Frontal cortex (tissue), 3 donors: ENCODE measurements at regions not wholly inside any gene's neighbourhood (a gene's known extent, or its start where the extent isn't known, plus 50 kb on each side); places are given as distances from the start of the nearest gene placed in this dataset.

Experiments used
- DNase-seq, 2 donors: peaks; one replicate each; pipeline ENCODE4 v3.0.0; 2012; ENCODE audit warnings: low spot score in 2 of 2
- FAIRE-seq: peaks from 2 replicates; lab custom pipeline; 2012; peaks lifted over from hg19 to GRCh38; lab: Jason Lieb, UNC
- donor health status: control.
- donor health status: control.
- donor health status: control.

DNA sequence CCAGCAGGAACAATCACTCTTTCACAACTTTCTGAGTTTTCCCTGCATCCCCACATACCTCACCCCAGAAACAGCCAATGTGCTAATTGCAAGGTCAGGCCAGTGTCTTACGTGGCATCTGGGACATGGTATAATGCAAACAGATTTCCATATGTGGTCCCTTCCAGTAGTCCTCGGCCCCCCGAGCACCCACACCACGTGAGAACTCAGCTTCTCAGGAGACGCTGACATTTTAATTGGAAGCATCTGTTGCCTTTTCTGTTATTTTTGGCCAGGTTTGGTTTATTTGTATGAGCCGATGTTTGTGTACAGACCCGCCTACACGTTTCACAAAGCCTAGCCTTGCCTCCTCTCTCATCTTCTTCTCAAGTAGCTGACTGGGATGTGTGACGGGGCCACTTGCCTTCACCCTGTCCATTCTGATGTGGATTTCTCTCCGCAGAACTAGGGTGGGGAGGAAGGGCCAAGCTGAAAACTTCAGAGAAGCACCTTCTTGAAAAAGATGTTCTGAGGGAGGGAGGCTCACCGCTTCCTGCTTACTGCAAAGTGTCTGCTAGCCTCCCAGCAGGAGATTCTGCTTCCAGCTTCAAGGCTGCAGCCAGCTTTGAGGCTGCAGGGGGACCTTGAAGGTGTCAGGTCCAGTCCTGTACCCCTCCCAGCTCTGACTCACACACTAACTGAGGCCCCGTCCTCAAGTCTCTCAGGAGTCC lies 109.6 kb upstream of the SLC14A2 start:
- no peak for FAIRE-seq

DNA sequence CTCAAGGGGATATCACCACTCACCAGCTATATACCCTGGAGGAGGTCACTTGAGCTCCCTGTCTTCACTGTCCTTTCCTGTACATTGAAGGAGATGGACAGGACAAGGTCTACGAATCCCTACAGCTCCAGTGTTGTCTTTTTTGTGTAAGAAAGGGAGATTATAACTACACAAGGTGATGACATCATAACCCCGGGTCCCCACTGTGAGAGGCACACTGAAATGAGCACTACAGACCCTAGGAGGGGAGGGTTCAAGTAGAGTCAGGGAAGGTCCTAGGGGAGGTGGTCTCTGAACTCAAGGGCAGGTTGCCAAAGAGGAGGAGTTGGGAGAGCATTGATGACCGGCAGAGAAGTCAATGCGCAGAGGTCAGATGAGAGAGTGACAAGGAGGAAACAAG lies 108.3 kb upstream of the SLC14A2 start:
- DNase-seq = no peak
- FAIRE-seq = no peak

More for the DNA sequence above, 109.6 kb upstream of the SLC14A2 start:
- no peak for DNase-seq

DNA sequence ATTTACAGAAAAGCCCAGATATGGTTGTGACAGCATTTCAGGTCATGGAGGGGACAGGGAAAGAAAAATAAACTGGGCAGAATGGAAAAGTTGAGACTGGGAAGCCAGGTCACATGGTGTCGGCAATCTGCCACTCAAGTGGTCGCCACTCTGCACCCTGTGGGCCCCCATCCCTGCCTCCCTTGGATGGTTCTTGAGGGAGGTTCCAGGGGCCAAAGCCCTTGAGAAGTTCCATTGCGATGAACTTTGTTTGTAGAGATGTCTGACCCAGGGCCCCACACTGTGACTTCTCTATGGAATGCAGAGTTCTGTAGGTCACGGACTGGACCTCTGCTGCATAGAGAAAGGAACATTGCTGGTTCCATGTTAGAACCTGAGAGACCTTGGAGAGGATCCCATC lies 105.7 kb upstream of the SLC14A2 start:
- DNase-seq (no peak), FAIRE-seq (no peak)

DNA sequence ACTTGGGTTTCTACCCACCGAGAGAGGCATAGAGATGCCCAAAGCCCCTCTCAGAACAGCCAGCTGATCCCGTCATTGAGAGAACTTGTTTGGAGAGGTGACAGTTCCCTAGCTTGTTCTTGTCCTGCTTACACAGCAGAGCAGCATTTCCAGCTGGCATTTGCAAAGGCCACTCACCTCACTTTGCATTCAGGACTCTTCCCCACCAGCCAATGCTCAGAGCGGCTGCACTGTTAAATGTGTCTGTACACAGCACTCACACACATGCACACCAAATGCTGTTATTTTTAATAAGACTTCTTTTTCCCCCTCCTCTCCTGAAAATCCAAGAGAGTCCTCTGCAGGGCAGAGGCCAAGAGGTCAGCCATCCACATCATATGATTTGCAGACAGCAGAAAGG lies 104.6 kb upstream of the SLC14A2 start:
- FAIRE-seq = no peak
- DNase-seq = no peak

DNA sequence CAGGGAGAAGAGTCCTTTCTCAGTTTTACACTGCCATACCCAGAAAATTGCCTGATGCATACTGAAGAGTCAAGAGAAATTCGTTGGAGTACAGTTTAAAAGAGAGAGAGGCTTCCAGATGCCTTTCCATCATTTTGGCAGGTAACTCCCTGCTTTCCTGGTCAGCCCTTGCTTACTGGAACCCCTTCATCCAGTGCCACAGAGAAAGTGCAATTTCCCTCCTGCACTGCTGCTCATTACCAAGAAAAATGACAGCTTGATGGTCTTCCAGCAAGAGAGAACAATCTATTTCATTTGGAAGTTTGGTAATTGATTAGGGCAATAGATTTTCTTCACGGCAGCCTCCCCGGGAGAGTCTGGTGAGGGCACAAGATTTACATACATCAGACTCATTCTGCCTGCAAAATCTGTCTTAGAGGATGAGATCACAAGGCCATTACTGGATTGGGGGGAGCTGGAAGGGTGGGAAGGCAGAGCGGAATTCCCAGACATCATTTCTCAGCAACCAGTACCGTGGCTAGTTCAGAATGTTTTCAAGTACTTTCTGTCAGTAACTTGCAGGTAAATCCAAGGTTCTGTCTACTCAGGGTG lies 102.8 kb upstream of the SLC14A2 start:
- no peak for DNase-seq
- no peak for FAIRE-seq

DNA sequence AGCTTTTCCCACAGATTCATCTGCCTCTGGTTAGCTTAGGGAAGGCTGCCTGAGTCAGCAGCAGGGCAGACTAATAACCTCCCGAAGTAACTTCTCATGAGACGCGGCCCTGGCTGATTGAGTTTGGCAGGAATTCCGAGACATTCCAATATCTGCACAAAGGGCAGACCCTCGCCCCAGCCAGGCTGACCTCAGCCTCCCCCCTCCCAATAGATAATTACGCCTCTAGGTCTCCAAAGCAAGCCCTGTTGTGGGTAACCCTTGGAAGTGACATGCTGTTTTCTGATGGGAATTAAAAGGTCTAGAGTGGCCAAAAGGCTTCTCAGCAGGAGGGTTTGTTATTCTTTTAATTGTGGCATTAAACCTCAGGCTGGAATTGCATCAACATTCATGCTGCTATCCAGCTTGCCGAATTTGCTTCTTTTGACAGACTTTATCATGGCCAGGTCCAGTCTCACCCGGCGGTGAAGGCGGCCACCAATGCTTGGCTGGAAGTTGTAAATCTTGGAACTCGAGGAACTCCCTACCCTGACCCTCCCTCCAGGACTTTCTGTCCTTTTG lies 98.0 kb upstream of the SLC14A2 start:
- DNase-seq = no peak
- FAIRE-seq = no peak

DNA sequence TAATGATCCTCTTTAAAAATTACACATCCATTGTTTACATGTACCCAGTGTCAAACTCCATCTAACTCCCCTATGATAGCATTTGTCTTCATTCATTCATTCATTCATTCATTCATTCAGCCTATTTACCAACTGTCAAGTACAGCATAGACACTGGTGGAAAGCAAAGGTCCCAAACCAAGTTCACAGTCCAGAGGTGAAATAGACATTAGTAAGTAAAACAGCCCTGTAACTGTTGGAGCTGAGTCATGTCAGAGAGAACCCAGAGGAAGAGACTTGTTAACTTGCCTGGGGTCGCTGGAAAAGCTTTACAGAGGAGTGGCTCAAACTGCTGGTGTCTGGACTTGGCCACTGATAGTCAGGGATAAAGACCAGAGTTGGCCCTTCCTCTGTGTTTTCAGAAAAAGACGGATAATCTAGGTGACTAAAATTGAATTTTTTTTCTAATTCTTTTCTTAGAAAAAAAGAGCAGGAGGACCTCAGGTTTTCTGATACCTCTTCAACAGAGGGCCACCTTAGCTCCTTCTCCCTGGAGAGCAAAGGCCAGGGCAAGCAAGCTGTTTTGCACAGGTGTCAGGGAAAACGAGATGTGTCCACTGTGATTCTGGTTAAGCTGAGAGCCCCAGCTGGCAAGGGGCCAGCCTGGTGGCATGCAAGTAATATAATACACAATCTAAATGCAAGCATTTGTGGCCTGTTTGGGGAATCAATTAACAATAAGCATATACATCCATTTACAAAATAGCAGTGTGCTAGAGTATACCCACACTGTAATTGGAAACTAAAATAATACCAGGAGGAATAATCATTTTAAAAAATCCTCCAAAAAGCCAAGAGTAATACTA lies 96.7 kb upstream of the SLC14A2 start:
- FAIRE-seq (no peak), DNase-seq (no peak)

DNA sequence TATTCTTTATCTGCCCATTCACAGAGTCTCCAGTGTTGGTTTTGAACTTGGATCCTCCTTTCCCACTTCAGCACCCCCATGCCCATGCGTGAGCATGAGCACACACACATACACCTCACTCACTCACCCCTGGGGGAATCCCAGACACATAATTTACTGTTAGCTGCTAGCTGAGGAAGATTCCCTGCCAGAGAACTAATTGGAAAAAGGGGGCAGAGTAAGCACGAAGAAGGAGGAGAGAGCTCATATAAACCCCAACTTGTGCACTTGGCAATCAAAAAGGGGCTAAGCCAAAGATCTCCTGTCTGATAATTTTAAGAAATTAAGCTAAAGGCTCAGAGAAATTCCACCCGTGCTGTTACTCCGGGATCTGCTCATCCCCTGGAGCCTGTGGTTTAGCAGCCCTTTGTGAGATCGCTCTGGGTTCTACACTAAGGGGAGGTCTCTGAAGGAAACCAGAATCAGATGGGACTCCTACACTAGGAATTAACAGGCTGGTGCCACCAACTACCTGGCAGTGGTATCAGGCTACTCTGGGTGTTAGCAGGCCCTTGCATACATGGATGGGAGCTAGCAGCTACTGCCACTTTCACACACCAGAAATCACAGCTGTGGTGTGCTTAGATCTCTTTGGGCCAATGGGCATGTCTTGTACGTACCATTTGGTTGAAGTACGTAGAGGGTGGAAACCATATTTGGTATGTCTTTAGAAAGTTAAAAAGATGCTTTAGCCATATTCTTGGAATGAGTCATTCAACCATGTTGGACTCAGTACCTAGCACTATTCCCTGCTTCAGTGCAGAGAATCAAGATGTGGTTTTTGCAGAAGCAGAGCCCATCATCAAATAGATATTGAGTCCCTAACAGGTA lies 95.6 kb upstream of the SLC14A2 start:
- FAIRE-seq (no peak), DNase-seq (no peak)

DNA sequence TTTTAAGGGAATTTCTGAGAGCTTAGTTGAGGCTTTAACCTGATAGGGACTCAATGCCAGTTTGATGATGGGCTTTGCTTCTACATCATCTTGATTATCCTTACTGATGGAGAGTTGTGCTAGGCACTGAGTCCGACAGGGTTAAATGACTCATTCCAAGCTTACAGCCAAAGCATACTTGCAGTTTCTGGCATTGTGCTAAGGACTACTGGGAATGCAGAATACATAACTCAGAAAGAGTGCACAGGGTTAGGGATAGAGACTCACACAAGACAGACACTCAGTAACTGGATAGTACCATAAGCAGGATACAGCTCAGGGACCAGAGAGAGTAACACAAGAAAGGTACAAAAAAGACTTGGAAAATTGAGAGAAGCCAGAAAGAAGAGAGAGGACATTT lies 94.1 kb upstream of the SLC14A2 start:
- DNase-seq = no peak
- FAIRE-seq = no peak

DNA sequence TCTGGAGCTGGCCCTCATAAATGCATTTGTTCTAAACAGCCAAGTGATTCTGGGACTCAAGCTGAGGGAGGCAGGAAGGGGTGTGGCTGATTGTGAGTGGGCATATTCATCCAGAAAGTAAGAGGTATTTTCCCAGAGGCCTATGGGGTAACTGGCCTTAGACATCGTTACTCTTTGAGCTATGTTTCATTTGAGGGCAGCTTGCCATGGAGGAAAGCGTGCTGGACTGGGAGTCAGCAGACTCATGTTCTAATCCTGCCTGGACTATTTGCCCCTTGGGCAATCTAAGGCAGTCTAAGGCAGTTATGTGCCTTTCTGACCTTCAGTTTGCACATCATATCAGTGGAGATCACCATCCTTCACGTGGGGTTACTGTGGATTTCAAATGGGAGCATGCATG lies 93.5 kb upstream of the SLC14A2 start:
- DNase-seq (no peak), FAIRE-seq (no peak)

DNA sequence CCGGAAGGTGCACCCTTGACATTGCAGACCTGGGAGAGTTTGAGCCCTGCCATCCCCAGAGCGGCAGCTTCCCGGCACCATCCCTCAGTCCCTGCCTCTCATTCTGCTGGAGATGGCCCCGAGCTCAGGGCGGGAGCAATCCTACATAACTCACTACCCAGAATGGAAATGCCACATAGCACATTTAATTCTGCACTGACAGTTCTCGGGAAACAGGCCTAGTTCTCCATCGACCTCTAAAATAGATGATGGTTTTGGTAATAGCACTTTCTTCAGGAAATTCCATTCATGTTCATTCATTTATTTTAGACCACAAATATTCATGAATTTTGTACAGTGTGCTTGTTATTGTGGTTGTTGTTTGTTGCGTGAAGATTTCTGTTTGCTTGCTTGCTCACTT lies 92.9 kb upstream of the SLC14A2 start:
- FAIRE-seq = no peak
- no peak for DNase-seq

DNA sequence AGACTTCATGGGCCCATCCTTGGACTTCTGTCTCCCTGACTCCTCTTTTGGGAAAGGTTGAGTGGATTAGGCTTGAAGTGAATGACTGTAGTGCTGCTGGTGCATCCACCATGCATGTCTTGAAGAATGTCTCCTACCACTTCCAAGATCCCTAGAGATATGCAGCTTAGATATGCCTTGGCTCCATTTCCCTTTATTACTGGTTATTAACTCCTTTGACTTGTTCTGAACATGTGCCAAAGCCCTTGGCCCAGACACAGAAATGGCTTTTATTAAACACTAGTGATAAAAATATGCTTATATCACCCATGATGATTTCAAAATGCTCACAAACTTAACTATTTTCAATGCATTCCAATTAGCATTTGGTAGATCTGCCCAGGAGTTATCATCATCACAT lies 90.0 kb upstream of the SLC14A2 start:
- DNase-seq (no peak), FAIRE-seq (no peak)

DNA sequence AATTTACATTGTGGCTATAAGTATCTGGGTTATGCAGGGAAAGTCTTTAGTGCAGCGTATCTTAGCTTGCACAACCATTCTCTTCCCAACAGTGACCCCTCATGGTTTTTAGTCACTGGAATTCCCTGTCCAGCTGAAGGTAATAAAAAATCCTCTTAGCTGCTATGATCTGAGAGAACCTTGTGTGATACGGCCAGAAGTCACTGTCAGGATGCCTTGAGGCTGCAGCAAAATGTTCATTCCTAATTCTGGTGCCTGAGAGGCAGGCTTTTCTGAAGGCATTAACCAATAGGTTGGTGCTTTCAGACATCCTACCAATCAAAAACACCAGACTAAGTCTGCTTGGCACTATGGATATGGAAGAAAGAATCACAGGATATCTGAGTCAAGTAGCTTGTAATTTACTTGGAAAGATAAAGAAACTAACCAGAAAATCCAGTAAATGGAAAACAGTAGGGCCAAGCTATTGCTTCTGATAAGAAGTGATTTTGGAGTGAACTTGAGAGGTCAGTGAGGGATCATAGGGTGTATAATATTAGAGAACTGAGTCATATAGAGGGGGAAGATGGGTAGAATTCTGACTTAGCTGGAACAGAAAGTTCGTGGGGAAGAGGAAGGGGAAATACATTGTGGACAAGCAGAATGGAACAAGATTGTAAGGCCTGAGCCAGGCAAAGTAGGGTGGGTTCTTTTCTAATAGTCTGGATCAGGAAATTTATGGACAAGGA lies 89.0 kb upstream of the SLC14A2 start:
- FAIRE-seq (no peak), DNase-seq (no peak)

DNA sequence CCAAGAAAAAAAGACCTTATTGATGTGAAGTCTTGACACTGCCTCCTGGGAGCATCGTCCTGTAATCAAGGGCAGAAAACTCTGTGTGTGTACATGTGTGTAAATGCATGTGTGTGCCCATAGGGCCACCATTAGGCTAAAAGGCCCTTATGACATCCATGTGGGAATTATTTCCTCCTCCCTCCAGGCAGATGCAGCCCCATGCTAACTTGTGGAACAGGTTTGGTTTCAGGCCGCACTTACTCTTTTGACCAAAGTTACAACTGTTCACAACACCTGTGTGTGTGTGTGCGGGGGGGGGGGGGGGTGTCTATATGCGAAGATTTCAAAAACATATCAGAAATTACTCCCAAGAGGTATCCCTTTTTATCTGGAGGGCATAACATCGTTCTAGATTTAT lies 87.4 kb upstream of the SLC14A2 start:
- DNase-seq (no peak), FAIRE-seq (no peak)

DNA sequence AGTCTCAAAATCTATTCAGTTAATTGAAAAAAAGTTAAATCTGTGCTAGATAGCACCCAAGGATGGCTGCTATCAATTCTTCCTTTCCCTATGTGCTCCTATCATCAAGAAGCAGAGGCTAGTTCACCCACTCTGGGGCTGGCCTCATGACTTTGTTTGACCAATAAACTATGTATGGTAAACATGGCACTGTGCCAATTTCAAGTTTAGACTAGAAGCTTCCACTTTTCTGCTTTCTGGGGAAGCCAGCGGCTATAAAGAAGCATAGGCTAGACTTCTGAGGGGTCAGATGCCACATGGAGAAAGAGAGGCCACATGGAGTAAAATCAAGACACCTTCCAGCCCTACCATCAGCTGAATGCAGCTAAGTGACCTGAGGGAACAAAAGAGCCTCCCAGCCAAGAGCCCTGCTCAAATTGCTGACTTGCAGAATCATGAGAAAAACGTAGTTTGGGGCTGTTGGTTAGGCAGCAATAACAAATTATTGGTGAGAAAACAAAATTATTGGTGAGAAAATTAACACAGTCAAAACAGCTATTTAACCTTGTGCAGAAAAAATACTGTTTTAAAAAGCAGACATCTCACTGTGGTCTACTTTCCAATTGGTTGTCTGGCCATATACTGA lies 86.5 kb upstream of the SLC14A2 start:
- no peak for FAIRE-seq
- DNase-seq = no peak

DNA sequence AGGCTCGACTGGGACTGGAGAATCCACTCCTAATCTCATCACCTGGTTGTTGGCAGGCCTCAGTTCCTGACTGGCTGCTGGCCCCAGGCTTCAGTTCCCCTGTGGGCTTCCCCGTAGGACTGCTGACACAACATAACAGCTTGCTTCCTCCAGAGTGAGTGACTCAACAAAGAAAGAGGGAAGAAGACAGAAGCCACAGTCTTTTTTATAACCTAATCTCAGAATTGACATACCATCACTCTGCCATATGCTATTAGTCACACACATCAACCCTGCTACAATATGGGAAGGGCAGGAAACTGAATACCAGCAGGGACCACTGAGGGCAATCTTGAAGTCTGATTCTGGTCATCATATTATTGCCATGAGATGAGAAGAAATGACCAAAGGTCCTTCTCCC lies 76.8 kb upstream of the SLC14A2 start:
- FAIRE-seq (no peak), DNase-seq (no peak)

DNA sequence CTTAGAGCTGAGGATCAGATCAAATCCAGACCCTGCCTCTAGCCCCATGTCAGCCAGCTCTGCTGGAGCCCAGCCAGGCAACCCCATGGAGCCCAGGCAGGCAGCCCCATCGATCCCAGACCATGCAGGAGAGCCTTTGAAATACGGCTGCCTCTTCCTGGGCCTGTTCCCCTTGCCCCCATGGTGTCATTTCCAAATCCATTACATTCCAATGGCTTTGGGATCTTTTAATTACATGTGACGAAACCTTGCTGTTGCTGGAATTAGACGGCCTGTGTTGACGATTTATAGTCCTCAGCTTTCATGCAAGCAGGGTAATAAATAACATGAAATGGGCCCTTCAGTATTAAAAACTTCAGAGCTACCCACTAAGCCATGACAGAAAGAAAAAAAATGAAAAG lies 75.8 kb upstream of the SLC14A2 start:
- DNase-seq (no peak), FAIRE-seq (no peak)

DNA sequence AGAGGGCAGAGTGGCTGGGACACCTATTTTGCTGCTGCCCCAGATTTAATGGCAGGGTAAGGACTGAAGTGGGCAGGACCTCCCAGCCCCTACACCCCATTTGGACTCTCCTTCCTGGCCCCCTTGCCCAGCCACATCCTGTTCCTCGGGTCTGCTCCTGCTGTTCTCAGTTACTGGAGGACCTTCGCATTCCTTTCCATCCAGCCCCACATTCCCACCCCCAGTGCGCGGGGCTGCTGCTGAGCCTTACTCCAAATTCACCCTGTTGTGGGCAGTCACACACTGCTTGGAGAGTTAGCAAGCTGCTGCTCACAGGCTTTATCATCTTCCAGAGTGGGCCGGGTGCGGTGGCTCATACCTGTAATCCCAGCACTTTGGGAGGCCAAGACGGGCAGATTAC lies 75.2 kb upstream of the SLC14A2 start:
- DNase-seq (no peak), FAIRE-seq (no peak)

DNA sequence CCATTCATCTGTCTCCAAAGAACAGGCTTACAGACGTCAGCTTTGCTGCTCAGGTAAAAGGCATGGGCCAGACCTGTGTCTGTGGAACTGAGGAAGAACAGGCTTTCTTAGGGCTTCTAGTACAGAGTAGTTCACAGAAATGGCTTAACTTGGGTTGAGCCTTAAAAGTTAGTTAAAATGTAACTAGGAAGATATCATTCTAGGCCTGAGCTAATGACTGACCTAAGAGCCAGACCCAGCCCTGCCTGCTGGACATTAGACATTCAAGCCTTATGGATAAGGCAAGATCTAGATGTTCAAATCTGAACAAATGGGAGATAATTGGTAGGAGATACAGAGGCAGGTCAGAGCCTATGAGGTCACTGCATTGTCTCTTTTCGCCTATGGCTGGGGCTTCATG lies 73.9 kb upstream of the SLC14A2 start:
- DNase-seq = no peak
- no peak for FAIRE-seq
